Activated T-cell treated with anti-CD3 and anti-CD28 coated beads for 24 hours (primary cell): ENCODE measurements at regions not wholly inside any gene's neighbourhood (a gene's known extent, or its start where the extent isn't known, plus 50 kb on each side); places are given as distances from the start of the nearest gene placed in this dataset.
"Not testable (repeated sequence)": the region's sequence is repeated elsewhere in the genome, so short reads cannot be mapped to it uniquely, and the experiment has no call there.

Source experiments
- DNase-seq: peaks from one replicate; pipeline ENCODE4 v3.0.0-alpha.2; 2020; ENCODE audit warnings: low read depth

DNA sequence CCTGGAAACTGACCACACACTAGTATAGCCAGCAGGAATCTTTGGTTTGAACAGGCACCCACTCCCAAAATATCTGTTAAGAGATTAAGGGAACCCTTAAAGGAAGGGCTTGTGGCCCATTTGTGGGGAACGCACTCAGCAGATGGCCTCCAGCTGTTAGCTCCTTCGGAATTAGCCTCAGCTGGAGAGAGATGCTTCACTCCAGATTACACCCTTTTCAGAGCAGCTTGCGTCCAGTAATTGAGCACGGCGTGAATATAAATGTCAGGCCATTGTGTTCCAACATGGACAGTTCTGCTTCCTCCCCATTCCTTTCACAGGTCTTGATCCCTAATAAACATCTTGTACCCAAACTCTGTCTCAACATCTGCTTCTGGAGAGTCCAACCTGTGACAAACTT, 397.8 kb downstream of the SEC23A start:
- no peak for DNase-seq

- DNase-seq, result no peak
Observed at GRCh38 chr14:38704220-38704619, 398.8 kb downstream of the SEC23A start.

- DNase-seq, result no peak
Observed at GRCh38 chr14:38696925-38697324, 406.1 kb downstream of the SEC23A start.

DNA sequence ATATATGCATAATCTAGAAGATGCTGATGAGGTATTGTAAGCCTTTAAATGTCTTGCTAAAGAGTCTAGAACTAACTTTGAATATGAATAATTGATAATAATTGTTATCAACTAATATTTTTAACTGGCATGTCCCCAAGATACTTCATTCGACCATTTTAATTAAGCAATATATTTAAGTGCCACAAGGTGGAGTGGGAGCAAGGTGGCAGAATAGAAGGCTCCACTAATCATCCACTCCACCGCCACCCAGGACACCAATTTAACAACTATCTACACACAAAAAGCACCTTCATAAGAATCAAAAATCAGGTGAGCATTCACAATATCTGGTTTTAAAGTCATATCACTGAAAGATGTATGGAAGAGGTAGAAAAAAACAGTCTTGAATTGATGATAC, 409.6 kb downstream of the SEC23A start:
- no peak for DNase-seq

DNA sequence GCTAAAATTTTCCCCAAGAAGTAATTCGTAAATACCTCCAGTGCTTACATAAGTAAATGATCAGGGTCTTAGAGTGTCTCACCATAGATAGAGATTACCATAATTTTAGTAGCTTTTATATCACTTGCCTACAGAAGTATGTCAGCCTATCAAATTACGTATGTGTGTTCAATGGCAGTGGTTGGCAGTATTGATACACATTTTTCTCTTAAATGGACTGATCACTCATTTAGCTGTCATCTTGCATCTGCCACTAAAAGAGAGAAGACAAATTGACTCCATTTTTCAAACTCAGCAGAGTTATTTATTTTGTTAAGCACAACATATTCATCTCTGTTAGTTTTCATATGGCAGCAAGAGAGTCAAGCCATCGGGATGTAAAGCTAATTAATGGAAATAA, 413.1 kb upstream of the CLEC14A start:
- no peak for DNase-seq

- no peak for DNase-seq
Observed at GRCh38 chr14:38663382-38663781, 407.5 kb upstream of the CLEC14A start.

DNA sequence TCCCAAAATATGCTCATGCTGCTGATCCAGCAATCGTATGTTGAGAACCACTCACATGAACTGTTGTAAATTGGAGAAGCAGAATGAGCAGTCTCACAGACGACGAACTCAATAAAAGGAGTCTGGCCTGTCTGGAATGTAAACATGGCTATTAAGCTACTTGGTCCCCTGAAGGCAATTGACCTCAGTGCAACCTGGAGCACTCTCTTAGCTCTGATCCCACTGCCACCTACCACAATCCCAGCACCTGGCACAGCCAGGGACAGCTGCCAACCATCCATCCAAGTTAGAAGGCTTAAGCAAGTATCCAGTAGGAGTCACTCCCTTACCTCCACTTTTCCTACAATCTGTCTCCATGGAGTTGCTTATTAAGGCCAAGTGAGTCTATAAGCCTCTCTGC, 406.9 kb upstream of the CLEC14A start:
- DNase-seq, result no peak

DNA sequence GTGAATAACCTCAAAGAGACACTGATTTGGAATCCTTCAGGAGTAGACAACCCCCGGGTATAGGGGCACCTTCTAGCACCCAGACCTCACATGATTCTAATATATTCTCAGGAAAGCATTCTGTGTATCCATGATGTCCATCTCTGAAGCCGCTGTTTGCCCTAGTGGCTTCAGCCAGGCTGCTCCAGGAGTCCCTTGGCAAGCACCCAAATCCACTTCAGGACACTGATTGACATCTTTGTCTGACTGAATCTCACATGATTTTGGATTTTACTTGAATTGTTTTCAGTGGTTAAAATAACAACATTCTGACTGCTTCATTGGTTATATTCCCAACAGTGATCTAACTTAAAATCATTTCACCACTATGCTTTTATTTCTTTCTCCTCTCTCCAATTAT, 390.5 kb upstream of the CLEC14A start:
- DNase-seq, result no peak

DNA sequence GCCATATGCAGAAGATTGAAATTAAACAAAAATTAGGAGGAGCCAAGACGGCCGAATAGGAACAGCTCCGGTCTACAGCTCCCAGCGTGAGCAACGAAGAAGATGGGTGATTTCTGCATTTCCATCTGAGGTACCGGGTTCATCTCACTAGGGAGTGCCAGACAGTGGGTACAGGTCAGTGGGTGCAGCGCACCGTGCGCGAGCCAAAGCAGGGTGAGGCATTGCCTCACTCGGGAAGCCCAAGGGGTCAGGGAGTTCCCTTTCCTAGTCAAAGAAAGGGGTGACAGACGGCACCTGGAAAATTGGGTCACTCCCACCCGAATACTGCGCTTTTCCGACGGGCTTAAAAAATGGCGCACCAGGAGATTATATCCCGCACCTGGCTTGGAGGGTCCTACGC, 379.0 kb upstream of the CLEC14A start:
- not testable (repeated sequence) for DNase-seq

DNA sequence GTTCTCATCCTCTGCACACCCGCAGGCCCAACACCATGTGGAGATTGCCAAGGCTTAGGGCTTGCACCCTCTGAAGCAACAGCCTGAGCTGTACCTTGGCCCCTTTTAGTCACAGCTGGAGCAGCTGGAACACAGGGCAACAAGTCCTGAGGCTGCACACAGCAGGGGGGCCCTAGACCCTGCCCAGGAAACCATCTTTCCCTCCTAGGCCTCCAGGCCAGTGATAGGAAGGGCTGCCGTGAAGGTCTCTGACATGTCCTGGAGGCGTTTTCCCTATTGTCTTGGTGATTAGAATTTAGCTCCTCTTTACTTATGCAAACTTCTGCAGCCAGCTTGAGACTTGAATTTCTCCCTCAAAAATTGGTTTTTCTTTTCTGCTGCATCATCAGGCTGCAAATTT, 373.5 kb upstream of the CLEC14A start:
- no peak for DNase-seq

- DNase-seq, result no peak
Observed at GRCh38 chr14:38627163-38627562, 371.3 kb upstream of the CLEC14A start.

DNA sequence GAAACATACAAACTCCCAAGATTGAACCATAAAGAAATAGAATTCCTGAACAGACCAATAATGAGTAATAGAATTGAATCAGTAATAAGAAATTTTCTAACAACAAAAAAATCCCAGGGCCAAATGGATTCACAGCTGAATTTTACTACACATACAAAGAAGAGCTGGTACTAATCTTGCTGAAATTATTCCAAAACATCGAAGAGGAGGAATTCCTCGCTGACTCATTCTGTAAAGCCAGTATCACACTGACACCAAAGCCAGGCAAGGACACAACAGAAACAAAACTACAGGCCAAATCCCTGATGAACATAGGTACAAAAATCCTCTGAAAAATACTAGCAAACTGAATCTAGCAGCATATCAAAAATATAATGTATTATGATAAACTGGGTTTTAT, 367.8 kb upstream of the CLEC14A start:
- DNase-seq, result no peak

DNA sequence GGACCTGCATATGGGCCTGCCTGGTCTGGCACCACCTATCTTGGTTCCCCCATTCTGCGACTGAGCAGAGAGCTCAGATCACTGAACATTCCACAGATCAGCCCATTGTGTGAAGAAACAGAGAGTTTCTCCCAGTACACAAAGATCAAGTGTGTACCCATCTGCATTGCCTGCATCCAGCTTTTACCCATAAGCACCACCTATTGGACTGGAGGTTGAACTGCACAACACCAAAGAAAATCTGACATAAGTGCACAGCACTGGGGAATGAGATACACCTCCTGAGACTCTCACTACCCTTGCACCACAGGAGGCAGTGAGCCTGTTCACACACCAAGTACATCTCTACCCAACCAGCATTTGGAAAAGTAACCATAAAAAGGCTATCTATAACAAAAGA, 362.6 kb upstream of the CLEC14A start:
- no peak for DNase-seq

- DNase-seq, result no peak
Observed at GRCh38 chr14:38616959-38617358, 361.1 kb upstream of the CLEC14A start.

- no peak for DNase-seq
Observed at GRCh38 chr14:38611928-38612327, 356.0 kb upstream of the CLEC14A start.

GRCh38 chr14:38608244-38608643, 352.4 kb upstream of the CLEC14A start:
- DNase-seq, result no peak

- no peak for DNase-seq
Observed at GRCh38 chr14:38605193-38606114, 349.6 kb upstream of the CLEC14A start.

GRCh38 chr14:38600572-38600971, 344.7 kb upstream of the CLEC14A start:
- DNase-seq, result not testable (repeated sequence)

GRCh38 chr14:38593476-38593875, 337.6 kb upstream of the CLEC14A start:
- no peak for DNase-seq

- no peak for DNase-seq
Observed at GRCh38 chr14:38592764-38593442, 337.0 kb upstream of the CLEC14A start.

DNA sequence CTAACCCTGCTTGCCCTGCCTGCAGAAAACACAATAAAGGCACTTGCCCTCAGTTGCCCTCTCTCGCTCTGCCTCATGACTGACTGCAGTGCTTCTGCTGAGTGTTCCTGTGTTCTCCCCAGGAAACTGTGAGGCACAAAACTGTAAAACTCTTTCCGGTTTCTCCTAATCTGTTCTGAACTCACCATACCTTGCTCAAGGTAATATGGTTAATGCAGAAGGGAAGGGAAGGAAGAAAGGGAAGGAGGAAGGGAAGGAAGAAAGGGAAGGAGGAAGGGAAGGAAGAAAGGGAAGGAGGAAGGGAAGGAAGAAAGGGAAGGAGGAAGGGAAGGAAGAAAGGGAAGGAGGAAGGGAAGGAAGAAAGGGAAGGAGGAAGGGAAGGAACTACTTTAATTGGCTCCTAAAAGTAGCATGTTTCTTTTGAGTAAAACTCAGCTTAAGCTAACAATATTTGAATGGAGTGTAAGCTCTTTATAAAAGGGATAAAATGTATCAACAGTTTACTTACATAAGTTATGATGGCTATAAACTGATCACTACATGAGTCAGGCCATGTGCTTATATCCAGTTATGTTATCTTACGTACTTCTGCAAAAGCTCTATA, 334.0 kb upstream of the CLEC14A start:
- no peak for DNase-seq

DNA sequence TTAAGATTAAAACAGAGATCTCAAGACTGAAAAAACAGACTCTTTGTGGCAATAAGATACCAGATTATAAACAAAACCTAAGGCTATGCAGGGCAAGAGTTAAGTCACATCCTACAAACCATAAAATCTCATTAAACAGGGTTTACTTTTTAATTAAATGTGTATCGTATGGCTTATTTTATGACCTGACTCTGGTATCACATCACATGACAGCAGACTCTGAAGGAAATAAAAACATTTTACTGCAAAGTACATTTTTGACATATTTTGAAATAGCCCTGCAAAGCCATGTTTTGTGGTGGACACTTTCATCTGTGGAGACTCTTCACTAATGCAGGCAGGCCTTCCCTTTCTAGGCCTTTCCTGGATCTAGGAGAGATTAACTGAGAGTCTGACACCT, 327.6 kb upstream of the CLEC14A start:
- DNase-seq, result no peak

DNA sequence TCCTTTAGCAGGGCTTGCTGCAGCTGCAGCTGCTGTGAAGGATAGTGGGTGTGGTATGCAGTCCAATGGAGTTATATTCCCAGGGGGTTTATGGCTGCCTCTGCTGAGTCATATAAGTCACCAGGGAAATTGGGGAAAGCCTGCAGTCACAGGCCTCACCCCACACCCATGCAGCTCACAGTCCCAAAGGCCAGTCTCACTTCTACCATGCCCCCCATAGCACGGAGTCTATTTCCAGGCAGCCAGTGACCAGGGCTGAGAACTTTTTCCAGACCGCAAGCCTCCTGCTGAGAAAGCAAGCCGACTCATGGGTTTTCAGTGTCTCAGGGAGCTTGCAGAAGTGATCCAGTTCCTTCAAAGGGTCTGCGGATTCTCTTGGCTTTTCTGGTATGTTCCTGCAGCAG, 322.4 kb upstream of the CLEC14A start:
- DNase-seq, result no peak
